RWPE2 (cell line): ENCODE measurements at regions not wholly inside any gene's neighbourhood (a gene's known extent, or its start where the extent isn't known, plus 50 kb on each side); places are given as distances from the start of the nearest gene placed in this dataset.

Experiments
- ATAC-seq: fragments of 200-7000 bp; cut with Tn5 transposase; 3 replicates; pipeline ENCODE4 v1.9.1; 2021; ENCODE audit warnings: low read depth
- DNase-seq: peaks from one replicate; pipeline ENCODE4 v3.0.0-alpha.2; 2020; ENCODE audit warnings: low spot score
- H3K27ac ChIP-seq: fragments of 450-650 bp; 2 replicates; pipeline ENCODE4 v1.5.1; 2017; ENCODE audit warnings: mild to moderate bottlenecking; ENCODE audit not compliant: poor library complexity, severe bottlenecking
- H3K27me3 ChIP-seq: fragments of 250-450 bp; sonication (Bioruptor Pico); 2 replicates; pipeline ENCODE4 v1.5.1; 2021; ENCODE audit warnings: mild to moderate bottlenecking, moderate library complexity; ENCODE audit not compliant: insufficient read depth, poor library complexity, severe bottlenecking
- H3K36me3 ChIP-seq: fragments of 250-450 bp; sonication (Bioruptor Pico); 2 replicates; pipeline ENCODE4 v1.5.1; 2020; ENCODE audit warnings: low read depth, mild to moderate bottlenecking, moderate library complexity
- H3K4me1 ChIP-seq: fragments of 250-450 bp; sonication (Bioruptor Pico); 2 replicates; pipeline ENCODE4 v1.5.1; 2021; ENCODE audit warnings: mild to moderate bottlenecking, moderate library complexity; ENCODE audit not compliant: insufficient read depth, poor library complexity, severe bottlenecking
- H3K4me3 ChIP-seq: fragments of 250-450 bp; sonication (Bioruptor Pico); 2 replicates; pipeline ENCODE4 v1.5.1; 2021; ENCODE audit warnings: mild to moderate bottlenecking, moderate library complexity; ENCODE audit not compliant: severe bottlenecking
- H3K9me3 ChIP-seq: fragments of 250-450 bp; sonication (Bioruptor Pico); 2 replicates; pipeline ENCODE4 v1.5.1; 2021; ENCODE audit warnings: mild to moderate bottlenecking, moderate library complexity; ENCODE audit not compliant: severe bottlenecking
- CTCF ChIP-seq: fragments of 450-650 bp; IDR thresholded peaks from one replicate; pipeline ENCODE4 v1.5.1; 2017; ENCODE audit warnings: mild to moderate bottlenecking, moderate library complexity; ENCODE audit not compliant: poor library complexity, severe bottlenecking

DNA sequence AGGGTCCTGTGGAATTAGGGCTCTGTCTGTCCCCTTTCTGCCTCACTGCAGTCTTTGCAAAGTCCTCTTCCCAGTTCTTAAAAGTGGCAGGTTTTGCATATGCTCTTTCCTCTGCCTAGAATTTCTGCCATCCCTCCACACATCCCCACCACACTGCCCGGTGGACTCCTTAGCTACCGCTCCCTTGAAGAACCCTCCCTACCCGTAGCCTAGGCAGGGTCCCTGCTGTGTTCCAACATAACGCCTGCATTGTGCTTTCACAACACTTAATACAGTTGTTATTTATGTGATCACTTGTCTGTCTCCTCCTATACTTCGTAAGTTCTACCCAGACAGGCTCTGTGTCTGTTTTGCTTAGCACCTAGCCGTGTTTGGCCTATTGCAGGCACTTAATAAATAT, 142.5 kb upstream of the DMRT1 start:
- ATAC-seq = no peak
- no peak for TF ChIP-seq CTCF
- Histone ChIP-seq H3K27me3 (no peaks in the 10 kb centered on the region), H3K4me1 (peaks cover 45% of the 10 kb centered on the region), H3K9me3 (no peaks in the 10 kb centered on the region), H3K36me3 (peaks cover 57% of the 10 kb centered on the region), H3K4me3 (no peak overlapping the region), H3K27ac (peak overlapping the region; percentile 99)
- DNase-seq = no peak

DNA sequence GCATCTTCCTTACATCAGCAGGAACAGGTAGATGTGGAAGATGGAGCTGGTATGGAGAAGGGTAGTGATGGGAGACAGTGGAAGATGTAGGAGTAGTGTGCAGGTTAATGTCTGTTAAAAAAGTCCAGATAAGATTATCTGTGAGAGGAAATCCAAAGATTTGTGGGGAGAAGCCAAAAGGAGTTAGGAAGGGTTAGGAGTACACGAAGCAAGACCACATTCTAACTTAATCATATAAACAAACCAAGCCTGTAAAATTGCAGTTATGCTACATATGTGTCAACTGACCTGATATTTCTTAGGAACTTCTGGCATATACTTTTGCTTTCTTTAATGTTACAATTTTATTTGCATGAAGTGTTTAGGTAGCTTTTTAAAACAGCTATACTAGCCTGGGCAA, 142.1 kb upstream of the DMRT1 start:
- ATAC-seq (no peak), DNase-seq (no peak)
- Histone ChIP-seq H3K36me3 (peaks cover 57% of the 10 kb centered on the region), H3K4me3 (no peak overlapping the region), H3K9me3 (no peaks in the 10 kb centered on the region), H3K27ac (peak overlapping the region; percentile 99), H3K27me3 (no peaks in the 10 kb centered on the region), H3K4me1 (peaks cover 40% of the 10 kb centered on the region)
- TF ChIP-seq CTCF = no peak

DNA sequence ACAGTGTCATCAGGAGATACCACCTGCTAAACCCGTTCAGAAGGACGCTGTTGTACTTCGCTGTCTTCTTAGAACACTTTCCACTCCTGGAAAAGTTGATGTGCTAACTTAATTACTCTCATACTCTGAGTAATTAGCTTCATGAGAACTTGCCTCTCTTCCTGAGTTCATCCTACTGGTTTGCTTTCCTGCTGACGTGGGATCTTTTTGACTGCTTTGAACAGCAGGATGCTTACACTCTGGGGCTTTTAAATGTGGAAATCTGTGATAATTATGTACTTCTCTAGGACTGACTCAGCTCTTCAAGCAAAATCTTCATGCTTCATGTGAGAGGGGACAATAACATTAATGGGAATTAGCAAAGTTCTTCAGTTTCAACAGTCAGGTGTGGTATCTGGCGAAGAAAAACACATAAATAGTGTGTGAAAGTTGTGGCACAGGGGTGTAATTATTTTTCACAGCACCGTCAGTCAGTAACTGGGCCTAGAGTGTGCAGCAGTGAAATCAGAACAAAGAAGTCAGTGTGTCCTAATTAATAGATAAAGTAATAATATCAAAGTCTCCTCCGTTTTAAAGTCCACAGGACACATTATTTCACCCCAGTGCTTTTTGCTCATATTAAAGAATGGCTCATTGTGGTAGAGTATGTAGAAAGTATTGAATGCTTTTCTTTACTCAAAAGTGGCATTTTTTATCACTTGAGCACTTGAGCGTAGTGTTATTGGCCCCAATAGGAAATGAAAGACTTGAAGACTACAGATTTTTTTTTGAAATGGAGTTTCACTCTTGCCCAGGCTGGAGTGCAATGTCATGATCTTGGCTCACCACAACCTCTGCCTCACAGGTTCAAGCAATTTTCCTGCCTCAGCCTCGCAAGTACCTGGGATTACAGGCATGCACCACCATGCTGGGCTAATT, 140.9 kb upstream of the DMRT1 start:
- Histone ChIP-seq H3K4me3 (no peak overlapping the region), H3K27me3 (no peaks in the 10 kb centered on the region), H3K9me3 (no peaks in the 10 kb centered on the region), H3K27ac (no peak overlapping the region), H3K36me3 (peaks cover 54% of the 10 kb centered on the region), H3K4me1 (peaks cover 37% of the 10 kb centered on the region)
- TF ChIP-seq CTCF = no peak
- DNase-seq = no peak
- ATAC-seq = no peak

GRCh38 chr9:703392-703791, 138.1 kb upstream of the DMRT1 start:
- ATAC-seq (no peak), DNase-seq (no peak)
- no peaks in the 10 kb centered on the region for H3K9me3 ChIP-seq
- no peak overlapping the region for H3K27ac ChIP-seq
- peaks cover 50% of the 10 kb centered on the region for H3K36me3 ChIP-seq
- H3K4me1 ChIP-seq = peaks cover 23% of the 10 kb centered on the region
- no peak overlapping the region for H3K4me3 ChIP-seq
- TF ChIP-seq CTCF = no peak
- H3K27me3 ChIP-seq = no peaks in the 10 kb centered on the region

DNA sequence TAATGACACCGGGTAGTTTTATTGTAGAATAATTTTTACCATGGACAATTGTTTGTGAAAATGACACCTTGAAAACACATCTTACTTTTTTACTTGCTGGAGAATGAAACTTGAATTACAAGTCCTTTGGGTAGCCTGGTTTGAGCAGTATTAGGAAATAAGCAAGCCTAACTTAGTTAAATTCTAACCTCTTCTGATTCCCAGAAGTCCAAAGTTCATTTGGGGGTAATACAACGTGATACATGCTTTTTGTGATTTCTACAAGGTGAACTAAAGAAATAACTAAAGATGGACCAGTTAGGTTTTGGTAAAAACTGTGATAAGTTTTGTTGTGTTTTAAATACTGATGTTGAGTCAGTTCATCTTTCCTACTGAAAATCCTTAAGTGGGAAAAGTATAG, 135.4 kb upstream of the DMRT1 start:
- H3K4me3 ChIP-seq = no peak overlapping the region
- no peak for TF ChIP-seq CTCF
- H3K4me1 ChIP-seq = peaks cover 25% of the 10 kb centered on the region
- no peaks in the 10 kb centered on the region for H3K27me3 ChIP-seq
- peak overlapping the region; percentile 52 for H3K27ac ChIP-seq
- no peaks in the 10 kb centered on the region for H3K9me3 ChIP-seq
- DNase-seq (no peak), ATAC-seq (no peak)
- peaks cover 45% of the 10 kb centered on the region for H3K36me3 ChIP-seq
